HG03039 (cell line): ENCODE measurements at regions not wholly inside any gene's neighbourhood (a gene's known extent, or its start where the extent isn't known, plus 50 kb on each side); places are given as distances from the start of the nearest gene placed in this dataset.

Experiments
- ATAC-seq: cut with Tn5 transposase; IDR thresholded peaks from one replicate; pipeline ENCODE4 v1.9.1; 2021; ENCODE audit warnings: mild to moderate bottlenecking, moderate library complexity; ENCODE audit not compliant: unreplicated experiment

- no peak for ATAC-seq
These were observed 1807.7 kb downstream of the OLFM4 start for GRCh38 chr13:54836273-54836672.

DNA sequence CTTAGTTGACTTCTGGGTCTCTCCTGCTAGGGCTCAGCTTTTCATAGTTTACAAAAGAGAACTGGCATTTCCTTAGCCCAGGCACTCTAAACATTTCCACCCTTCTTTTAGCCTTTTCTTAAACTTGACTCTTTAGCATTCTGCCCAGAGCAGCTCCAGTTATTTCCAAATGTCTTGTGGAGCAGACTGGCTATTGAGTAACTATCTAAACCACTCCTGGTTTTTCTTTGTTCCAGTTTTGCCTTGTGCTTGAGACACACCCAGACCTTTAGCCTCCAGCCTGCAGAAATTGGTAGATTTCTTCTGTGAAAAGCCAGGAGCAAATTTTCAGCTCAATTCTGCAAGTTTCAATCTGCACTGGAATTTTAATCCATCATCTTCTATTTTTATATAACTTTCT is 1813.1 kb downstream of the OLFM4 start:
- ATAC-seq, result no peak

- no peak for ATAC-seq
These were observed 1816.8 kb downstream of the OLFM4 start for GRCh38 chr13:54845351-54845965.

GRCh38 chr13:54852831-54853230 is 1824.2 kb downstream of the OLFM4 start:
- no peak for ATAC-seq

DNA sequence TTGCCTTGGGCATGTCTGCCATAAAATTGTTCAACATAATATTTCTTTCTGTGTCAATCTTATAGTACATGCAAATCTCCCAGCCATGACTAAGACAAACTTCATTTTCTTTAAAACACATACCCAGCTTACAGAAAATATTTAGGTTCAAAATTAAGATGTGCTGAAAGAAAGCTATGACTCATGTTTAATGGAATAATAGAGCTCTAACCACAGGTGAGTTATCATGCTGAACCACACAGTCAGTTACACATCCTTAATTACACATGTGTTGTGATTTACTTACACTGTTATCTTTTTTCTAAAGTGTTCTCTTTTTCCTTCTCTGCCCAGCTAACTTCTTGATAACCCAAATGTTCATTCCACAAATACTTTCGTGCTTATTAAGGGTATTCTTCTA is 1831.2 kb downstream of the OLFM4 start:
- ATAC-seq, result no peak

DNA sequence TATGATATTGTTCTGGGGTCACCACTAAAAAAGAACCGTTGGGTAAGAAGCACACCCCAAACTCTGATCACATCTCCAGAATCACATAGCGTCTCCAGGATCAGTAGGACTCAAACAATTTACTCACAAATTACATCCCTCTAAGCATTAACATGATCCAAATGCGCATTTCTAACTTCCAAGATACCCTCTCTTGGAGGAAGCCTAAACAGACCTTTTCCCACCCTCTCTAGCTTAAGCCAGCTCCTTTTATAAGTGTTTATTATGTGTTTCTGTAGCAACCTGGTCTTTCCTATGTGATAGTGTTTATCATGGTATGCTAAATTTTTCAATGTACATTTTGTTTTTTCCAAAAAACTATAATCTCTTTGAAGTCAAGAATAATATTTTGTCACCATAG is 1846.5 kb downstream of the OLFM4 start:
- ATAC-seq, result no peak

DNA sequence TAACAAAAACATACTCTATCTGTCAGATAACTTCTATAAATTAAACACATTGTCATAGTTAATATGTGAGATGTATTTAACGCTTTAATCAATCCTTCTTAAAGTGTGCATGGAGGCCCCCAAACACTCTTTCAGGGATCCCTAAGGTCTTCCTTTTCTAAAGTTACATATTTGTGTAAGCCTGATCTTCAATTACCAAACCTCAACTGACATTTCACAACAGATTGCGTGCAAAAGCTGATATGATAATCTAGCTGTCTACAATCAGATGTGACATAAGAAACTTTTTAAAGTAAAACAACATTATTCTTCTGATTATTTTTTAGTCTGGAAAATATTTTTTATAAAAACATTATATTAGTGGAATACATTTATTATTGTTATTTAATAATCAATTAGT is 1850.4 kb downstream of the OLFM4 start:
- ATAC-seq, result no peak

- no peak for ATAC-seq
These were observed 1856.1 kb downstream of the OLFM4 start for GRCh38 chr13:54884682-54885081.

- ATAC-seq, result no peak
These were observed 1862.4 kb downstream of the OLFM4 start for GRCh38 chr13:54890976-54891375.

- ATAC-seq, result no peak
These were observed 1872.7 kb downstream of the OLFM4 start for GRCh38 chr13:54901316-54901715.

DNA sequence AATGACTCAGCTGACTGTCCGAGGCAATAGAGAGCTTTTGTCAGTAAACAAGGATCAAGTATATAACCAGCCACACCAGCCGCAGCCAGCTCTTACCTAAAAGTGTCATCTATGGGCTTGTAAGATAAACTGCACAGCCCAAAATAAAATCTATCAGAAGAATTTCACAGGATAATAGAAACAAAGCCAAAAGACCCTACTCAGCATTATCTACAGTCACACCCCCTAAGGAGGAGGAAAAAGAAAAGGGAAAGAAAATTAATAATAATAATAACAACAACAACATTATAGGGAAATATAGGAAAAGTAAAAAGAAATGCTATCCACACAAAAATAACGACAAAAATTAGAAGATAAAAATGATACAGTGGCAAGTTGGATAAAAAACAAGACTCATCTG is 1883.8 kb downstream of the OLFM4 start:
- no peak for ATAC-seq

DNA sequence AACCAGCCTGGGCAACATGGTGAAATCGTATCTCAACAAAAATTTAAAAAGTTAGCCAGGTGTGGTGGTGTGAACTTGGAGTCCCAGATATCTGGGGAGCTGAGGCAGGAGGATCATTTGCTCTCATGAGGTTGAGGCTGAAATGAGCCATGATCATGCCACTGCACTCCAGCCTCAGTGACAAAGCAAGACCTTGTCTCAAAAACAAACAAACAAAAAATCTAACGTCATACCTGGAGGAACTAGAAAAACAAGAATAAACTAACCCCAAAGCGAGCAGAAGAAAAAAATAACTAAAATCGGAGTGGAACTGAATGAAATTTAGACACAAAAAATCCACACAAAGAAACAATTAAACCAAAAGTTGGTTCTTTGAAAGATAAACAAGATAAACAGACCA is 1885.1 kb downstream of the OLFM4 start:
- no peak for ATAC-seq

- no peak for ATAC-seq
These were observed 1898.9 kb downstream of the OLFM4 start for GRCh38 chr13:54927538-54927937.

DNA sequence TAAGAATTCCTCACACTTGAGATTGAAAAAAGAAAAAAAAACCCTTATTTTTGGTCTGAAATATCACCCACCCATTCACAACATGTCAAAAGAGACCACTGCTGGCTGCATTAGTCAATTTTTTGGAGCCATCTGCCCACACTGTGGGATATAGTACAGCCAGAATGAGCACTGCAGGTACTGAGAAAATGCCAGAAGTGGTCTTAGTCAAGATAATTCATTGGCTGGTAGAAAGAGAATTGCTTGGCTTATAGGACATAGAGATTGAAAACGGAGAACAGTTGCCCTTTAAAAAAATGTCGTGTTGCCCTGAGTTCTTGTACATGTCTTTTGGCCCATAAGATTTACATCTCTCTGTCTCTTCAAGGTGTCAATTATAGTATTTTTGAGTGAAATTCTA is 1899.5 kb downstream of the OLFM4 start:
- ATAC-seq, result no peak

DNA sequence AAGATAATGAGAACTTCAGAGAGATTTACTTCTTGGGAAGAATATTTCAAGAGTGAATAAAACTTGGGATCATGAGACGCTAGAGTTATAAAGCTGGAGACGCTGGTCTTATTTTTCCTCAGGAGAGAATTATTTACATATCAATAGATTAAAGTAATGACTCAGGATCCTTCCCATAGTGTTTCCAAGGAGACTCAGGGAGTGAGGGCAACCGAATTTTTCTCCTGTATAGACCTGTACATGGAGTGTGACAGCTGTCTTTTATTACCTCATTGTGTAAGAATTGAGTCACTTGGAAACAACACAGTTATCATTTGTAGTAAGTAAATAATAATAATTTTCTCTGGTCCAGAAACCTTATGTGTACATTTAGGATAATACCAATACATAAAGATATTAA is 1905.5 kb downstream of the OLFM4 start:
- ATAC-seq, result no peak

- no peak for ATAC-seq
These were observed 1917.4 kb downstream of the OLFM4 start for GRCh38 chr13:54945973-54946372.

- no peak for ATAC-seq
These were observed 1921.1 kb downstream of the OLFM4 start for GRCh38 chr13:54949735-54950134.

GRCh38 chr13:54950546-54950945 is 1921.9 kb downstream of the OLFM4 start:
- ATAC-seq, result no peak

DNA sequence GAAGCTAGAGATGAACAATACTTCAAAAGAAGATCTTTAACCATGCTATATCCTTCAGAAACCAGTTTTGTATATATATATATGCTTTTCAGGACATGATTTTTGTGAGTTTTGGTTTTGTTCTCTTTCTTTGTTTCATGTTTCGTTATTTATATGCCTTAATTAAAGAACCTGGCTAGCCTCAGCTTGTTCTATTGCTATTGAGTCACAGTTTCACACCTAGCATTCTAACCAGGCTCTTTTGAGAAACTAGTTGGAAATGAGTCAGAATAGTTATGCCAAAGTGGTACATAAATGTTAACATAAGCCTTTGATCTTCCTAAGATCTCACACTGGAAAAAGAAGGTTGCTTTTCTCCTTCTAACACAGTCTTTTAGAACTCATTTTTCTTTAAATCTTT is 1925.2 kb downstream of the OLFM4 start:
- no peak for ATAC-seq

DNA sequence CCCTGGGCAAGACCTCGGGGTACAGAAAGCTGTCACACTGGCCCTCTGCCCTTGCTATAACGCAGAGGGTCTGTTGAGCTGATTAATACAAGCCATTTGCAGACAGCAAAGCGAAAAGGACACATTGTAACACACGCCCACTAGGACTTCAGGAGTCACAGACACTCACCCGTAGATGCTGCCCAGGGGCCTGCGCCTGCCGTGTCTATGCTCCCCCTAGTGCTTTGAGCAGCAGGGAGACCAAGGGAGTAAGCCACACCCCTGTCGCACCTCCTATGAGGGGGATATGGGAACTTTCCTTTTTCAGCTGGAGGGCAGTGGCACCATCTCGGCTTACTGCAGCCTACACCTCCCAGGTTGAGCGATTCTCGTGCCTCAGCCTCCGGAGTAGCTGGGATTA is 1930.2 kb downstream of the OLFM4 start:
- ATAC-seq, result no peak

- ATAC-seq, result no peak
These were observed 1937.3 kb downstream of the OLFM4 start for GRCh38 chr13:54965881-54966280.

GRCh38 chr13:54972838-54973237 is 1944.2 kb downstream of the OLFM4 start:
- no peak for ATAC-seq

DNA sequence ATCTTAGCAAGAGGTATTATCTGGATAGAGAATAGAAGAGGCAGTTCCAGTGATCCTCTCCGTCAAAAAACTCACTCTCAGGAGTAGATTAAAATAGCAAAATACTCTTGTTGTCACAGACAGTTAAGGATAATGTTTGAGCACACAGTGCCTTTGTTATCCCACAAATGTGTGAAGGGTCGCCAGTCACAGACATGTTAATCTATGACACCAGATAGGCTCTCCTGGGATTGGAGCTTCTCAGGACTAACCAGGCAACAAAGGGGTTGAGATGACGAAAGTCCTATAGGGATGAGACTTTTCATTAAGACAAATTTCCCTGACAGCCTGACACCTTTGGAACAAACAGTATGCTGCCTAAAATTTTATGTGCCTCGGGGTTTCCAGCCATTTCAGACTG is 1947.1 kb downstream of the OLFM4 start:
- ATAC-seq, result no peak

DNA sequence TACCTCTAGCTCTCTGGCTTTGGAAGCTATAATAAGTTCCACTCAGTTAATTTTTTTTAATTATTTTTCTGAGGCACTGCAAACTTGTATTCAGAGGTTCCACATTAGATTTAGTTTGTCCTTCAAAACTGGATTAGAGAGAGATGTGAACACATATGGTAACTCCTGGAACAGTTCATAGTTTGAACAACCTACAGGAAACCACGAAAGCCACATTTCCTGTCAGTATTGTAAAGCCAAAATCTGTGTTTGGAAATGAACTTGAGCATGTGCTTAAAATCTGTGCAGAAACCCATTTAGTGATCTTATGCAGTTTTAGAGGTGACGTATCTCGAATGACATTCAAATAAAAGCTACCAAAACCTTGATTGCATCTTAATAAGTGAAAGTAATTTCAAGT is 1952.0 kb downstream of the OLFM4 start:
- ATAC-seq, result no peak
